Astrocyte (in vitro differentiated cells and primary cell): ENCODE measurements at regions not wholly inside any gene's neighbourhood (a gene's known extent, or its start where the extent isn't known, plus 50 kb on each side); places are given as distances from the start of the nearest gene placed in this dataset.

ENCODE experiments used
- DNase-seq: peaks from one replicate; pipeline ENCODE4 v3.0.0-alpha.2; 2010; ENCODE audit warnings: low read depth
- FAIRE-seq: peaks from 2 replicates; lab custom pipeline; 2011; peaks lifted over from hg19 to GRCh38; lab: Jason Lieb, UNC
- H2AFZ ChIP-seq: 2 replicates; pipeline ENCODE4 v1.6.0; 2012; ENCODE audit warnings: low read depth, low read length, inconsistent platforms
- H3K27ac ChIP-seq: 2 replicates; pipeline ENCODE4 v1.5.1; 2011; ENCODE audit warnings: low read depth, low read length, inconsistent platforms
- H3K27me3 ChIP-seq: 2 replicates; pipeline ENCODE4 v1.6.0; 2011; ENCODE audit warnings: low read length, inconsistent platforms; ENCODE audit not compliant: insufficient read depth
- H3K36me3 ChIP-seq: 2 replicates; pipeline ENCODE4 v1.5.1; 2011; ENCODE audit warnings: low read length, inconsistent platforms; ENCODE audit not compliant: insufficient read depth
- H3K4me1 ChIP-seq: 2 replicates; pipeline ENCODE4 v1.5.1; 2011; ENCODE audit warnings: low read length, inconsistent platforms; ENCODE audit not compliant: insufficient read depth
- H3K4me2 ChIP-seq: 2 replicates; pipeline ENCODE4 v1.6.0; 2012; ENCODE audit warnings: low read length, inconsistent platforms
- H3K4me3 ChIP-seq: 2 replicates; pipeline ENCODE4 v1.5.1; 2011; ENCODE audit warnings: low read depth, mild to moderate bottlenecking, low read length, inconsistent platforms; ENCODE audit not compliant: insufficient read depth
- H3K79me2 ChIP-seq: 2 replicates; pipeline ENCODE4 v1.6.0; 2012; ENCODE audit warnings: mild to moderate bottlenecking, low read length, inconsistent platforms; ENCODE audit not compliant: insufficient read depth
- H3K9ac ChIP-seq: 2 replicates; pipeline ENCODE4 v1.6.0; 2012; ENCODE audit warnings: mild to moderate bottlenecking, low read length, inconsistent platforms
- H3K9me3 ChIP-seq: 2 replicates; pipeline ENCODE4 v1.5.1; 2012; ENCODE audit warnings: low read depth, mild to moderate bottlenecking, low read length, inconsistent platforms; ENCODE audit not compliant: insufficient read depth
- H4K20me1 ChIP-seq: 2 replicates; pipeline ENCODE4 v1.6.0; 2012; ENCODE audit warnings: low read length, inconsistent platforms; ENCODE audit not compliant: insufficient read depth
- H3K27ac Mint-ChIP-seq: one replicate; pipeline ENCODE4 v1.8.0; 2021; ENCODE audit warnings: mild to moderate bottlenecking, mixed read lengths; ENCODE audit not compliant: unreplicated experiment
- H3K27me3 Mint-ChIP-seq: one replicate; pipeline ENCODE4 v1.8.0; 2021; ENCODE audit warnings: low read depth, mixed read lengths; ENCODE audit not compliant: unreplicated experiment
- H3K36me3 Mint-ChIP-seq: one replicate; pipeline ENCODE4 v1.8.0; 2021; ENCODE audit warnings: low read depth, mixed read lengths; ENCODE audit not compliant: unreplicated experiment
- H3K4me1 Mint-ChIP-seq: one replicate; pipeline ENCODE4 v1.8.0; 2021; ENCODE audit warnings: low read depth, mixed read lengths; ENCODE audit not compliant: unreplicated experiment
- H3K4me3 Mint-ChIP-seq: one replicate; pipeline ENCODE4 v1.8.0; 2021; ENCODE audit warnings: mild to moderate bottlenecking, moderate library complexity, mixed read lengths; ENCODE audit not compliant: unreplicated experiment
- H3K9me3 Mint-ChIP-seq: one replicate; pipeline ENCODE4 v1.8.0; 2021; ENCODE audit warnings: mild to moderate bottlenecking, mixed read lengths; ENCODE audit not compliant: unreplicated experiment
- CTCF ChIP-seq: IDR thresholded peaks from 2 replicates; pipeline ENCODE4 v1.5.1; 2011; ENCODE audit warnings: low read depth, mild to moderate bottlenecking, inconsistent platforms, low read length, moderate library complexity; ENCODE audit not compliant: insufficient read depth
- EZH2 ChIP-seq: IDR thresholded peaks from 2 replicates; pipeline ENCODE4 v1.6.1; 2012; ENCODE audit warnings: mild to moderate bottlenecking, low read length, inconsistent platforms; ENCODE audit not compliant: insufficient read depth

- no peak overlapping the region for H2AFZ ChIP-seq
- no peak for TF ChIP-seq EZH2
- no peak for TF ChIP-seq CTCF
- FAIRE-seq: no peak
Observed at GRCh38 chr13:89486065-89486464, 1814.9 kb downstream of the SLITRK5 start.

GRCh38 chr13:89486709-89487108 is 1815.5 kb downstream of the SLITRK5 start:
- no peaks in the 10 kb centered on the region for H3K4me1 ChIP-seq
- Mint-ChIP-seq H3K4me1 (peaks cover 6% of the 10 kb centered on the region), H3K9me3 (no peaks in the 10 kb centered on the region), H3K4me3 (no peak overlapping the region), H3K27ac (no peak overlapping the region), H3K27me3 (no peaks in the 10 kb centered on the region), H3K36me3 (no peaks in the 10 kb centered on the region)
- no peak overlapping the region for H2AFZ ChIP-seq
- no peak overlapping the region for H3K4me2 ChIP-seq
- H3K4me3 ChIP-seq: no peak overlapping the region
- no peaks in the 10 kb centered on the region for H4K20me1 ChIP-seq
- H3K36me3 ChIP-seq: no peaks in the 10 kb centered on the region
- FAIRE-seq (no peak), DNase-seq (peak; percentile 10)
- H3K27ac ChIP-seq: no peak overlapping the region
- no peaks in the 10 kb centered on the region for H3K9me3 ChIP-seq
- no peaks in the 10 kb centered on the region for H3K79me2 ChIP-seq
- H3K9ac ChIP-seq: no peak overlapping the region
- H3K27me3 ChIP-seq: no peaks in the 10 kb centered on the region
- TF ChIP-seq EZH2 (no peak), CTCF (no peak)

More at GRCh38 chr13:89486065-89486464, 1814.9 kb downstream of the SLITRK5 start:
- peak; percentile 34 for DNase-seq
- peaks cover 6% of the 10 kb centered on the region for H3K4me1 Mint-ChIP-seq
- Histone ChIP-seq H3K27ac (no peak overlapping the region), H3K4me1 (no peaks in the 10 kb centered on the region), H3K79me2 (no peaks in the 10 kb centered on the region), H4K20me1 (no peaks in the 10 kb centered on the region), H3K9ac (no peak overlapping the region), H3K4me2 (no peak overlapping the region), H3K36me3 (no peaks in the 10 kb centered on the region), H3K9me3 (no peaks in the 10 kb centered on the region), H3K27me3 (no peaks in the 10 kb centered on the region), H3K4me3 (no peak overlapping the region)
- H3K36me3 Mint-ChIP-seq: no peaks in the 10 kb centered on the region
- no peak overlapping the region for H3K4me3 Mint-ChIP-seq
- H3K27ac Mint-ChIP-seq: no peak overlapping the region
- H3K27me3 Mint-ChIP-seq: no peaks in the 10 kb centered on the region
- H3K9me3 Mint-ChIP-seq: no peaks in the 10 kb centered on the region

GRCh38 chr13:89490661-89491060 is 1819.5 kb downstream of the SLITRK5 start:
- H3K36me3 Mint-ChIP-seq: no peaks in the 10 kb centered on the region
- FAIRE-seq: no peak
- Histone ChIP-seq H2AFZ (no peak overlapping the region), H3K4me2 (no peak overlapping the region), H3K9ac (no peak overlapping the region), H3K36me3 (no peaks in the 10 kb centered on the region), H3K27me3 (no peaks in the 10 kb centered on the region), H4K20me1 (no peaks in the 10 kb centered on the region), H3K4me3 (no peak overlapping the region), H3K9me3 (no peaks in the 10 kb centered on the region), H3K79me2 (no peaks in the 10 kb centered on the region), H3K27ac (no peak overlapping the region), H3K4me1 (no peaks in the 10 kb centered on the region)
- no peak overlapping the region for H3K27ac Mint-ChIP-seq
- H3K27me3 Mint-ChIP-seq: no peaks in the 10 kb centered on the region
- no peak overlapping the region for H3K4me3 Mint-ChIP-seq
- DNase-seq: peak; percentile 58
- peaks cover 8% of the 10 kb centered on the region for H3K9me3 Mint-ChIP-seq
- TF ChIP-seq CTCF: no peak
- TF ChIP-seq EZH2: no peak
- H3K4me1 Mint-ChIP-seq: no peaks in the 10 kb centered on the region
